ENCODE measurements at regions not wholly inside any gene's neighbourhood (a gene's known extent, or its start where the extent isn't known, plus 50 kb on each side); places are given as distances from the start of the nearest gene placed in this dataset.
"Not testable (repeated sequence)": the region's sequence is repeated elsewhere in the genome, so short reads cannot be mapped to it uniquely, and the experiment has no call there.

- not testable (repeated sequence) for DNase-seq (ENCODE audit: low read depth in 3 of 3, low spot score in 2 of 3)
These were observed 229.7 kb upstream of the FRG2C start for GRCh38 chr3:75434276-75434912.

GRCh38 chr3:75434913-75435793, 229.0 kb upstream of the FRG2C start:
- DNase-seq (ENCODE audit: low read depth in 3 of 3, low spot score in 2 of 3): peak; percentile 80 to 94 (median 91)

GRCh38 chr3:75435794-75436400, 228.2 kb upstream of the FRG2C start:
- peak; percentile 43 to 67 (median 62) for DNase-seq (ENCODE audit: low read depth in 3 of 3, low spot score in 2 of 3)

GRCh38 chr3:75440986-75441385, 223.1 kb upstream of the FRG2C start:
- DNase-seq (ENCODE audit: low read depth in 3 of 3, low spot score in 2 of 3): not testable (repeated sequence)

GRCh38 chr3:75444634-75445033, 219.5 kb upstream of the FRG2C start:
- not testable (repeated sequence) for DNase-seq (ENCODE audit: low read depth in 3 of 3, low spot score in 2 of 3)

GRCh38 chr3:75445234-75445633, 218.9 kb upstream of the FRG2C start:
- not testable (repeated sequence) for DNase-seq (ENCODE audit: low read depth in 3 of 3, low spot score in 2 of 3)

- not testable (repeated sequence) for DNase-seq (ENCODE audit: low read depth in 3 of 3, low spot score in 2 of 3)
These were observed 217.2 kb upstream of the FRG2C start for GRCh38 chr3:75446948-75447347.

GRCh38 chr3:75453328-75453727, 210.8 kb upstream of the FRG2C start:
- DNase-seq (ENCODE audit: low read depth in 3 of 3, low spot score in 2 of 3): not testable (repeated sequence)

GRCh38 chr3:75453839-75454238, 210.3 kb upstream of the FRG2C start:
- DNase-seq (ENCODE audit: low read depth in 3 of 3, low spot score in 2 of 3): not testable (repeated sequence)

GRCh38 chr3:75474530-75474929, 189.6 kb upstream of the FRG2C start:
- not testable (repeated sequence) for DNase-seq (ENCODE audit: low read depth in 3 of 3, low spot score in 2 of 3)

GRCh38 chr3:75496600-75496999, 167.5 kb upstream of the FRG2C start:
- DNase-seq (ENCODE audit: low read depth in 3 of 3, low spot score in 2 of 3): not testable (repeated sequence)

GRCh38 chr3:75500357-75500756, 163.8 kb upstream of the FRG2C start:
- DNase-seq (ENCODE audit: low read depth in 3 of 3, low spot score in 2 of 3): not testable (repeated sequence)

GRCh38 chr3:75502171-75502570, 162.0 kb upstream of the FRG2C start:
- not testable (repeated sequence) for DNase-seq (ENCODE audit: low read depth in 3 of 3, low spot score in 2 of 3)

- peak in 2 of 3 donors; percentile 14 to 62 for DNase-seq (ENCODE audit: low read depth in 3 of 3, low spot score in 2 of 3)
These were observed 161.1 kb upstream of the FRG2C start for GRCh38 chr3:75502769-75503756.

GRCh38 chr3:75506603-75507002, 157.5 kb upstream of the FRG2C start:
- DNase-seq (ENCODE audit: low read depth in 3 of 3, low spot score in 2 of 3): no peak

- not testable (repeated sequence) for DNase-seq (ENCODE audit: low read depth in 3 of 3, low spot score in 2 of 3)
These were observed 156.2 kb upstream of the FRG2C start for GRCh38 chr3:75507956-75508355.

- DNase-seq (ENCODE audit: low read depth in 3 of 3, low spot score in 2 of 3): not testable (repeated sequence)
These were observed 136.5 kb upstream of the FRG2C start for GRCh38 chr3:75527657-75528056.

GRCh38 chr3:75552095-75552494, 112.0 kb upstream of the FRG2C start:
- peak in 1 of 3 donors; percentile 0 for DNase-seq (ENCODE audit: low read depth in 3 of 3, low spot score in 2 of 3)

GRCh38 chr3:75564427-75564826, 99.7 kb upstream of the FRG2C start:
- DNase-seq (ENCODE audit: low read depth in 3 of 3, low spot score in 2 of 3): not testable (repeated sequence)

GRCh38 chr3:75572303-75572702, 91.8 kb upstream of the FRG2C start:
- DNase-seq (ENCODE audit: low read depth in 3 of 3, low spot score in 2 of 3): not testable (repeated sequence)
